Ascending aorta (tissue), 2 donors: ENCODE measurements at regions not wholly inside any gene's neighbourhood (a gene's known extent, or its start where the extent isn't known, plus 50 kb on each side); places are given as distances from the start of the nearest gene placed in this dataset.
"Not testable (repeated sequence)": the region's sequence is repeated elsewhere in the genome, so short reads cannot be mapped to it uniquely, and the experiment has no call there.

ENCODE experiments used
- DNase-seq, 2 donors: peaks; one replicate each; pipeline ENCODE4 v3.0.0-alpha.2; 2019; ENCODE audit warnings: low spot score in 2 of 2
- H3K27ac ChIP-seq, 2 donors: fragments of 200-600 bp; sonication (generic); one replicate each; pipeline ENCODE4 v1.5.1; 2016 to 2017; ENCODE audit warnings: mild to moderate bottlenecking in 1 of 2
- H3K27me3 ChIP-seq: fragments of 200-600 bp; sonication (generic); one replicate; pipeline ENCODE4 v1.5.1; 2017
- H3K36me3 ChIP-seq, 2 donors: fragments of 200-600 bp; sonication (generic); one replicate each; pipeline ENCODE4 v1.5.1; 2016
- H3K4me1 ChIP-seq, 2 donors: fragments of 200-600 bp; sonication (generic); one replicate each; pipeline ENCODE4 v1.5.1; 2016 to 2017; ENCODE audit warnings: mild to moderate bottlenecking in 1 of 2
- H3K4me3 ChIP-seq, 2 donors: fragments of 200-600 bp; sonication (generic); one replicate each; pipeline ENCODE4 v1.5.1; 2016 to 2017; ENCODE audit warnings: mild to moderate bottlenecking in 1 of 2
- H3K9me3 ChIP-seq, 2 donors: fragments of 200-600 bp; sonication (generic); one replicate each; pipeline ENCODE4 v1.5.1; 2016
- intact Hi-C: fragments of 100-400 bp; cut with DNase I; formaldehyde crosslinking; loops from one replicate; pipeline ENCODE4 v1.15.1; 2023
- TF ChIP-seq, protein P1 (sequence below), 3 experiments: fragments of 200-600 bp in 2 of 3; fragments of 450-650 bp in 1 of 3; sonication (generic) in 2 of 3; IDR thresholded peaks; one replicate each; pipeline ENCODE4 v1.5.1; 2016 to 2019; ENCODE audit warnings: antibody characterized with exemption in 3 of 3, mild to moderate bottlenecking in 1 of 3, moderate library complexity in 1 of 3

DNA sequence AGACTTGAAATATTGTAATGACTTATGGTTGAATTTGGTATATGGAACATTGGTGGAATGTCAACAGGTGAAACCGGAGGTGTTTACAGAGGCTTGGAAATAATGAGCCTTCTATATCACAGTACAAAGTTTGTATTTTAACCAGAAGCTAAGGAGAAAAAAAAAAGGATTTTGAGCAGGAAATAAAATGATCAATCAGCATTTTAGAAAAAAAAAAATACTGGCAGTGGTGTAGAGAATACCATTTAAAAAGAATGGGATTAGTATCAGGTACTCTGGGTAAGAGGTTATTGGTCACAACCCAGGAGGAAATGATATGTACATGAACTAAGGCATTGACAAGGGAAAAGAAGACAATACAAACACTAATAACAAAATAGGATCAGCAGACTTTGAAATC is 587.1 kb upstream of the HTR2C start:
- H3K27me3 ChIP-seq = no peaks in the 10 kb centered on the region
- intact Hi-C loops = no loop called here
- DNase-seq = no peak
- H3K9me3 ChIP-seq = no peaks in the 10 kb centered on the region
- no peak overlapping the region for H3K27ac ChIP-seq
- TF ChIP-seq, protein P1, sequence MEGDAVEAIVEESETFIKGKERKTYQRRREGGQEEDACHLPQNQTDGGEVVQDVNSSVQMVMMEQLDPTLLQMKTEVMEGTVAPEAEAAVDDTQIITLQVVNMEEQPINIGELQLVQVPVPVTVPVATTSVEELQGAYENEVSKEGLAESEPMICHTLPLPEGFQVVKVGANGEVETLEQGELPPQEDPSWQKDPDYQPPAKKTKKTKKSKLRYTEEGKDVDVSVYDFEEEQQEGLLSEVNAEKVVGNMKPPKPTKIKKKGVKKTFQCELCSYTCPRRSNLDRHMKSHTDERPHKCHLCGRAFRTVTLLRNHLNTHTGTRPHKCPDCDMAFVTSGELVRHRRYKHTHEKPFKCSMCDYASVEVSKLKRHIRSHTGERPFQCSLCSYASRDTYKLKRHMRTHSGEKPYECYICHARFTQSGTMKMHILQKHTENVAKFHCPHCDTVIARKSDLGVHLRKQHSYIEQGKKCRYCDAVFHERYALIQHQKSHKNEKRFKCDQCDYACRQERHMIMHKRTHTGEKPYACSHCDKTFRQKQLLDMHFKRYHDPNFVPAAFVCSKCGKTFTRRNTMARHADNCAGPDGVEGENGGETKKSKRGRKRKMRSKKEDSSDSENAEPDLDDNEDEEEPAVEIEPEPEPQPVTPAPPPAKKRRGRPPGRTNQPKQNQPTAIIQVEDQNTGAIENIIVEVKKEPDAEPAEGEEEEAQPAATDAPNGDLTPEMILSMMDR (IDR thresholded peaks at IDR 0.05) = no peak
- no peak overlapping the region for H3K4me3 ChIP-seq
- no peaks in the 10 kb centered on the region for H3K36me3 ChIP-seq
- no peaks in the 10 kb centered on the region for H3K4me1 ChIP-seq

DNA sequence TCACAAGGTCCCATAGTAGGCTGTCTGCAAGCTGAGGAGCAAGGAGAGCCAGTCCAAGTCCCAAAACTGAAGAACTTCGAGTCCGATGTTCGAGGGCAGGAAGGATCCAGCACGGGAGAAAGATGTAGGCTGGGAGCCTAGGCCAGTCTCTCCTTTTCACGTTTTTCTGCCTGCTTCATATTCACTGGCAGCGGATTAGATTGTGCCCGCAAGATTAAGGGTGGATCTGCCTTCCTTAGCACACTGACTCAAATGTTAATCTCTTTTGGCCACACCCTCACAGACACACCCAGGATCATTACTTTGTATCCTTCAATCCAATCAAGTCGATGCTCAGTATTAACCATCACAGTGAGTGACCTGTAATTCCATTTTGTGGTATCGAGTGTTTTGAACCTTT is 592.2 kb upstream of the HTR2C start:
- H3K9me3 ChIP-seq, H3K27me3 ChIP-seq, H3K36me3 ChIP-seq, H3K4me1 ChIP-seq, intact Hi-C loops, H3K27ac ChIP-seq, DNase-seq, H3K4me3 ChIP-seq: not testable (repeated sequence)

DNA sequence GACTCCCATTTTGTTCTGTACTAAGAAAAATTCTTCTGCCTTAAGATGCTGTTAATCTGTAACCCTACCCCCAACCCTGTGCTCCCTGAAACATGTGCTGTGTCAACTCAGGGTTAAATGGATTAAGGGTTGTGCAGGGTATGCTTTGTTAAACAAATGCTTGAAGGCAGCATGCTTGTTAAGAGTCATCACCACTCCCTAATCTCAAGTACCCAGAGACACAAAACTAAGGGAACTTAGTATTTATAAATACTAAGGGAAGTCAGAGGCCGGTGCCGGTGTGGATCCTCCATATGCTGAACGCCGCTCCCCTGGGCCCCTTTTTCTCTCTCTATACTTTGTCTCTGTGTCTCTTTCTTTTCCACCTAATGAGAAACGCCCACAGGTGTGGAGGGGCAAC is 593.2 kb upstream of the HTR2C start:
- H3K27me3 ChIP-seq, H3K27ac ChIP-seq, DNase-seq, H3K4me3 ChIP-seq, H3K4me1 ChIP-seq, H3K36me3 ChIP-seq, intact Hi-C loops, H3K9me3 ChIP-seq: not testable (repeated sequence)

DNA sequence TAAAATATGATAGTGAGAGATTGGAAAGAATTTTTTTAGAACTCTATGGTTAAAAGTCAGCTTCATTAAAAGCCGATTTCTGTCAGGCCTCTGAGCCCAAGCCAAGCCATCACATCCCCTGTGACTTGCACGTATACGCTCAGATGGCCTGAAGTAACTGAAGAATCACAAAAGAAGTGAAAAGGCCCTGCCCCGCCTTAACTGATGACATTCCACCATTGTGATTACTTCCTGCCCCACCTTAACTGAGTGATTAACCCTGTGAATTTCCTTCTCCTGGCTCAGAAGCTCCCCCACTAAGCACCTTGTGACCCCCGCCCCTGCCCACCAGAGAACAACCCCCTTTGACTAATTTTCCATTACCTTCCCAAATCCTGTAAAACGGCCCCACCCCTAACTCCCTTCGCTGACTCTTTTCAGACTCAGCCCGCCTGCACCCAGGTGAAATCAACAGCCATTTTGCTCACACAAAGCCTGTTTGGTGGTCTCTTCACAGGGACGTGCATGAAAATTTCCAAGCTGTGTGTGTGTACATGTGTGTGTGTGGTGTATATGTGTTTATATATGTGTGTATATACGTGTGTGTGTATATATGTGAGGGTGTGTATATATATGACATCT is 595.5 kb upstream of the HTR2C start:
- H3K27me3 ChIP-seq, H3K9me3 ChIP-seq, H3K4me1 ChIP-seq, H3K36me3 ChIP-seq, H3K27ac ChIP-seq, DNase-seq, intact Hi-C loops, H3K4me3 ChIP-seq: not testable (repeated sequence)

DNA sequence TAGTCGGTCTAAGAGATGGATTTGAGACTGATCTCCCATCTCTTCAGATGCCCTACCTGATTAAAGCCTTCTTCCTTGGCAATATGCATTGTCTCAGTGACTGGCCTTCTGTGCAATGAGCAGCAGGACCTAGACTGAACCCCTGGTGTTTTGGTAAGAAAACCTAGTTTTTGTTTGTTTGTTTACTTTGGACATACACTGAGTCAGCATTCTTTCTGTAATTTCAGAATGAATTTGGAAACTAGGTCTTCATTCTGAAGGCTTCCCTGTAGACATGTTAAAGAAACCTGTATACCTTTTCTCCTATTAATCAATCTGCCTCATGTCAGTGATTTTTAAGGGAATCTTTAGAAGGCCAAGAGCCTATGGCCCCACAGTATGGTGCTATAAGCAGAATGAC is 597.5 kb upstream of the HTR2C start:
- intact Hi-C loops = no loop called here
- Histone ChIP-seq H3K36me3 (no peaks in the 10 kb centered on the region), H3K4me1 (no peaks in the 10 kb centered on the region)

DNA sequence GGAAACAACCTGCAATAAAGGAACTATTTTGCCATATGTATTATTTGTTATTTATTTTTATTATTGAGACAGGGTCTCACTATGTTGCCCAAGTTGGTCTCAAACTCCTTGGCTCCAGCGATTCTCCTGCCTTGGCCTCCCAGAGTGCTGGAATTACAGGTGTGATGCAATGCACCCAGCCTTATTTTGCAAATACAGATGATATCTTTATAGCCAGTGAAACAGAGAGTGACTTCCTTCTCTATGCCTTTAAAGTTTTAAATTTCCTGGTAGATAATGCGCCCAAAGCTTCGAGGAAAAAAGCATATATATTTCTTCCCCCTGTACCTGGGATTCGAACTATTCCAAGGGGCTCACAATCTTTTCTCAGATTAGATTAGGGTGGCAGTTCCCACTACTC is 601.1 kb upstream of the HTR2C start:
- Histone ChIP-seq H3K36me3 (no peaks in the 10 kb centered on the region), H3K27me3 (no peaks in the 10 kb centered on the region), H3K4me1 (no peaks in the 10 kb centered on the region), H3K27ac (no peak overlapping the region), H3K9me3 (no peaks in the 10 kb centered on the region), H3K4me3 (no peak overlapping the region)
- TF ChIP-seq, protein P1 (IDR thresholded peaks at IDR 0.05) = no peak
- no peak for DNase-seq
- intact Hi-C loops = no loop called here

More for the DNA sequence above, 597.5 kb upstream of the HTR2C start:
- Histone ChIP-seq H3K27me3 (no peaks in the 10 kb centered on the region), H3K9me3 (no peaks in the 10 kb centered on the region), H3K4me3 (no peak overlapping the region), H3K27ac (no peak overlapping the region)
- TF ChIP-seq, protein P1 (IDR thresholded peaks at IDR 0.05) = no peak
- DNase-seq = no peak

DNA sequence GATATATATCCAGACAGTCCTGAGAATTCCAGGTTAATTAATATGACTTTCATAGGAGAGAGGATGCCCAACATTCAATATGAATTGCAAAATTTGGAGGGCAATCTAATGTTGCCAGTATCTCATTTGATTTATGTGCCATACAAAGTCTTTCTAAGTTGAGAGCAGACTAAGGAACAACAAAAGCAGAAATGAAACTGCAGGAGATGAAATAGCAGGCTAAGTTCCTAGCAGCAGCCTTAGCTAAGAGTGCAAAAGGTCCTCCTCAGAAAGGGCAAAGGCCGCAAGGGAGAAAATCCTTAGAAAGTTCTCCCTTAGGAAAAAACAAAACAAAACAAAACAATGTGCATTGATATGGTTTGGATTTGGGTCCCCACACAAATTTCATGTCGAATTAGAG is 602.9 kb upstream of the HTR2C start:
- DNase-seq = no peak
- TF ChIP-seq, protein P1 (IDR thresholded peaks at IDR 0.05) = no peak
- H3K27me3 ChIP-seq = no peaks in the 10 kb centered on the region
- no peaks in the 10 kb centered on the region for H3K9me3 ChIP-seq
- intact Hi-C loops = no loop called here
- no peak overlapping the region for H3K4me3 ChIP-seq
- no peaks in the 10 kb centered on the region for H3K36me3 ChIP-seq
- no peaks in the 10 kb centered on the region for H3K4me1 ChIP-seq
- H3K27ac ChIP-seq = no peak overlapping the region
